ENCODE measurements at regions not wholly inside any gene's neighbourhood (a gene's known extent, or its start where the extent isn't known, plus 50 kb on each side); places are given as distances from the start of the nearest gene placed in this dataset.

- H3K4me3 ChIP-seq (ENCODE audit: control insufficient read depth, low read depth, low read length): no peak overlapping the region
- TF ChIP-seq CTCF (conservative IDR thresholded peaks at IDR 0.05; ENCODE audit: control insufficient read depth, insufficient read depth, low read depth, low read length): no peak
- no peak for DNase-seq (ENCODE audit: low read depth)
These were observed 757.8 kb downstream of the TRIB2 start for GRCh38 chr2:13474538-13474937.

GRCh38 chr2:13480057-13480456 is 763.3 kb downstream of the TRIB2 start:
- DNase-seq (ENCODE audit: low read depth): no peak
- TF ChIP-seq CTCF (conservative IDR thresholded peaks at IDR 0.05; ENCODE audit: control insufficient read depth, insufficient read depth, low read depth, low read length): no peak

GRCh38 chr2:13481201-13481600 is 764.5 kb downstream of the TRIB2 start:
- peak; percentile 5 for DNase-seq (ENCODE audit: low read depth)
- no peak for TF ChIP-seq CTCF (conservative IDR thresholded peaks at IDR 0.05; ENCODE audit: control insufficient read depth, insufficient read depth, low read depth, low read length)
- H3K4me3 ChIP-seq (ENCODE audit: control insufficient read depth, low read depth, low read length): no peak overlapping the region

More at GRCh38 chr2:13480057-13480456, 763.3 kb downstream of the TRIB2 start:
- H3K4me3 ChIP-seq (ENCODE audit: control insufficient read depth, low read depth, low read length): no peak overlapping the region

- no peak for DNase-seq (ENCODE audit: low read depth)
- TF ChIP-seq CTCF (conservative IDR thresholded peaks at IDR 0.05; ENCODE audit: control insufficient read depth, insufficient read depth, low read depth, low read length): no peak
- no peak overlapping the region for H3K4me3 ChIP-seq (ENCODE audit: control insufficient read depth, low read depth, low read length)
These were observed 768.5 kb downstream of the TRIB2 start for GRCh38 chr2:13485256-13485655.

GRCh38 chr2:13488965-13489364 is 772.2 kb downstream of the TRIB2 start:
- no peak for TF ChIP-seq CTCF (conservative IDR thresholded peaks at IDR 0.05; ENCODE audit: control insufficient read depth, insufficient read depth, low read depth, low read length)
- no peak for DNase-seq (ENCODE audit: low read depth)

GRCh38 chr2:13492262-13492661 is 775.5 kb downstream of the TRIB2 start:
- no peak for TF ChIP-seq CTCF (conservative IDR thresholded peaks at IDR 0.05; ENCODE audit: control insufficient read depth, insufficient read depth, low read depth, low read length)
- H3K4me3 ChIP-seq (ENCODE audit: control insufficient read depth, low read depth, low read length): no peak overlapping the region
- no peak for DNase-seq (ENCODE audit: low read depth)

More at GRCh38 chr2:13488965-13489364, 772.2 kb downstream of the TRIB2 start:
- H3K4me3 ChIP-seq (ENCODE audit: control insufficient read depth, low read depth, low read length): no peak overlapping the region

- no peak overlapping the region for H3K4me3 ChIP-seq (ENCODE audit: control insufficient read depth, low read depth, low read length)
- no peak for TF ChIP-seq CTCF (conservative IDR thresholded peaks at IDR 0.05; ENCODE audit: control insufficient read depth, insufficient read depth, low read depth, low read length)
- no peak for DNase-seq (ENCODE audit: low read depth)
These were observed 778.3 kb downstream of the TRIB2 start for GRCh38 chr2:13495051-13495450.

All from fibroblast of mammary gland (primary cell).